K562 (cell line): ENCODE measurements at regions not wholly inside any gene's neighbourhood (a gene's known extent, or its start where the extent isn't known, plus 50 kb on each side); places are given as distances from the start of the nearest gene placed in this dataset.

Experiments
- CTCF ChIP-seq, 3 experiments: IDR thresholded peaks in 2 of 3; conservative IDR thresholded peaks in 1 of 3; 2 replicates each; pipeline ENCODE4 v1.5.1; 2011 to 2012; ENCODE audit warnings: low read length in 3 of 3, mild to moderate bottlenecking in 3 of 3, control low read depth in 2 of 3, improper control_type of control experiment in 1 of 3, inconsistent platforms in 1 of 3, low read depth in 1 of 3, mixed read lengths in 1 of 3, moderate library complexity in 1 of 3; ENCODE audit not compliant: insufficient read depth in 2 of 3
- EP300 ChIP-seq: IDR thresholded peaks from 2 replicates; pipeline ENCODE4 v1.6.1; 2012; ENCODE audit warnings: low read length, improper control_type of control experiment
- GATAD2B ChIP-seq: fragments of 450-650 bp; IDR thresholded peaks from 2 replicates; pipeline ENCODE4 v1.6.1; 2017; ENCODE audit warnings: mild to moderate bottlenecking, borderline replicate concordance
- OTX1 ChIP-seq: fragments of 450-650 bp; formaldehyde crosslinking; IDR thresholded peaks from 2 replicates; pipeline ENCODE4 v1.4.0; 2022; ENCODE audit warnings: mild to moderate bottlenecking

DNA sequence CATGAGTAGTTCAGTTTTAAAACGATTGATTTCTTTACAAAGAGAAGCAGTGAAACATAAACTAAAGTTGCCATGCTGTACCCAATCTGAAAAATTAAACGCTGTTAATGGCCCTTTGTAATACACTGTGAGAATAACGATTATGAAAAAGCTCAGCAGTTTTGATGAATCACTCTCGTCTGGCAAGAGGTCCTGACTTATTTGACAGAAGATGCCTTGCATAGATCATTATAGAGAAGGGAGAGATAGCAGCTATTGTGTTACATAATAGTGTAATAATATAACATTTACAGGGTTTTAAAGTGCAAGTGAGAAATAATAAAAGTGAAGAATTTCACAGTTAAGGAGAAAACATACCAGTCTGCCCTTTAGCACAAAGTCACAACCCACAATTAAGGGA, 361.5 kb upstream of the CDH10 start:
- TF ChIP-seq OTX1 (CRISPR knock-in tag) = no peak
- TF ChIP-seq EP300 = no peak
- TF ChIP-seq CTCF (IDR thresholded peaks at IDR 0.05 in 2 of 3, conservative IDR thresholded peaks at IDR 0.05 in 1 of 3; ENCODE audit: insufficient read depth in 2 of 3, low read depth in 1 of 3, low read length in 3 of 3) = no peak
- TF ChIP-seq GATAD2B = no peak
